ENCODE measurements at regions not wholly inside any gene's neighbourhood (a gene's known extent, or its start where the extent isn't known, plus 50 kb on each side); places are given as distances from the start of the nearest gene placed in this dataset.
"Not testable (repeated sequence)": the region's sequence is repeated elsewhere in the genome, so short reads cannot be mapped to it uniquely, and the experiment has no call there.

DNA sequence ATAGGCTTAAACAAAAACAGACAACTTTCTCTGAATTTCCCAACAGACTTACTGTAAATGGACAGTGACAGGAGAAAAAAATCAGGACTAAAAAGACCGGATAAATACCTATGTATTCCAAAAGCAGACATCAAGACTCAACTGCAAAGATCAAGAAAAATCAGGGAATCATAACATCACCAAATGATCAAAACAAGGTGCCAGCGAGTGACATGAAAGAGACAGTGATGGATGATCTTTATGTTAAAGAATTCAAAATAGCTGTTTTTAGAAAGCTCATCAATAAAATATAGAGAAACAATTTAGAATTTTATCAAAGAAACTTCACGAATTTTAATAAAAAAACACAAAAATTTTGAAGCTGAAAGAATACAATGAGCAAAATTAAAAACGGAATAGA, 952.5 kb upstream of the ATXN7L3B start:
- no peak for DNase-seq

GRCh38 chr12:73589220-73589619, 948.4 kb upstream of the ATXN7L3B start:
- DNase-seq = no peak

DNA sequence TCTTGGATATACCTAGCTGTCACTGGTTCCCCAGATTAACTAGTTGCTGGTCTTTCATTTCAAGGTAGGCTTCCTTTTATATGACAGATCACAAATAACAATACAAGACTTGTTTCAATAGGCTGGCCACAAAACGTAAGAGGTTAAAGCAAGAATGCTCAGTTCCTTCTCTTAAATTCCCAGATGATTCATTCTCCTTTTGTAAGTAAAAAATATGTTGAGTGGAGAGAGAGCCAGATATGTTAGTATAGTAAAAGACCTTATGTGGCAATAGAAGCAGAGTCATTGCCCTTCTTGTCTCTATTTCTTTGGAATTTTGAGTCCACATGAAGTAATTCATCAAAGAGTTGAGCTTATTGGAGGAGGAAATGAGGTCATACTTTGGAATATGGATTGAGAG, 939.0 kb upstream of the ATXN7L3B start:
- DNase-seq = no peak

DNA sequence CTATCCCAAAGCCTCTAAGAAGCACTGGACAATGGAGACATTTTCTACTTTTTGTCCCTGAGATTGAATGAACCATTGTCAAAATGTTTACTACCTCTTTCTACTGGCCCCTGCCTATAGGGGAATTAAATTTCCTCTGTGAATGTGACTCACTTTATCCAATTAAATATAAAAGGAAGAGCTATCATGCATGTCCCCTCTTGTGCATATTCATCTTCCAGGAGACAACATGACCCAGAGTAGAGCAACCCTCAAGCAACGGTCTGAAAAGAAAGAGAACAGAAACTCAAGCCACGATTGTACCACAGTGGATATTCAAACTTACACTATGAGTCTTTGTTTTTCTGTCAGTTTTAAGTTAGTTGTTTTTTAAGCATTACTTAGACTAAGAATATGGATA, 938.4 kb upstream of the ATXN7L3B start:
- DNase-seq = no peak

DNA sequence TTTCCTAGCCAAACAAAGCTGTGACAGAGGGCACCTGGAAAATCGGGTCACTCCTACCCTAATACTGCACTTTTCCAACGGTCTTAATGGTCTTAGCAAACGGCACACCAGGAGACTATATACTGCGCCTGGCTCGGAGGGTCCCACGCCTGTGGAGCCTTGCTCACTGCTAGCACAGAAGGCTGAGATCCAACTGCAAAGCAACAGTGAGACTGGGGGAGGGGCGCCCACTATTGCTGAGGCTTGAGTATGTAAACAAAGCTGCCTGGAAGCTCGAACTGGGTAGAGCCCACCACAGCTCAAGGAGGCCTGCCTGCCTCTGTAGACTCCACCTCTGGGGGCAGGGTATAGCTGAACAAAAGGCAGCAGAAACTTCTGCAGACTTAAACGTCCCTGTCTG, 931.7 kb upstream of the ATXN7L3B start:
- DNase-seq = not testable (repeated sequence)

DNA sequence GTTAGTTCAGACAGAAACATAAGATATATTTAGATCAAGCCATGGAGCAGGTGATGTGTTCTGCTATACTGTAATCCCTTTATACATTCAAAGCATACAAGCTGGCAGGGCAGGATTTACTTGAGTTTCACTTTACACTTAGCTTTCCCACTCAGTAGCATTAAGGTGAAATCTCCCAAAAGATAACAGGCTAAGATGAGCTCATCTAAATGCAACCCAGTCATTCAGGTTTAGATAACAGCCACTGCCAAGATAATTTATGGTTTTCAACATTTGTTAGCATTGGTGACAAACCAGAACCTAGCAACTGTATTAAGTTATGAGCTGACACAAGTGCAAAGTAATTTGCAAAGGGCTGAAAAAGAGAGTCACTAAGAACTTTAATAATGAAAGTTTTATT, 925.1 kb upstream of the ATXN7L3B start:
- no peak for DNase-seq

- DNase-seq = no peak
Observed at GRCh38 chr12:73623421-73623820, 914.2 kb upstream of the ATXN7L3B start.

DNA sequence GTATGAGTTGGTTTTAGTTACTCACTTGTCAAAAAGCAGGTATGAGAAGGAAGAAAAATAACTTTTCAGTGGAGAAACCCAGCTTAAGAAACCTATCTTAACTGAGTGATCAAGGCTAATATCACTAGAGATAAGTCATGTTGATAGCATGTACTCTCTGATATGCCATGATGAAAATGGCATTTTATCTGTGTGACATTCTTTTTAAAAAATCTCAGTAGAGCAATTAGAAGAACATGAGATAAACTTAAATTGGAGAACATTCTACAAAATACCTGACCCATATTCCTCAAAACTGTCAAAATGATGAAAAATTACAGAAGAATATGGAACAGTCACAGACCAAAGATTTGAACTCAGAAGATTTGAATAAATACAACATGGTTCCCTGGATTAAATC, 912.4 kb upstream of the ATXN7L3B start:
- no peak for DNase-seq

- DNase-seq = no peak
Observed at GRCh38 chr12:73629171-73629570, 908.5 kb upstream of the ATXN7L3B start.

DNA sequence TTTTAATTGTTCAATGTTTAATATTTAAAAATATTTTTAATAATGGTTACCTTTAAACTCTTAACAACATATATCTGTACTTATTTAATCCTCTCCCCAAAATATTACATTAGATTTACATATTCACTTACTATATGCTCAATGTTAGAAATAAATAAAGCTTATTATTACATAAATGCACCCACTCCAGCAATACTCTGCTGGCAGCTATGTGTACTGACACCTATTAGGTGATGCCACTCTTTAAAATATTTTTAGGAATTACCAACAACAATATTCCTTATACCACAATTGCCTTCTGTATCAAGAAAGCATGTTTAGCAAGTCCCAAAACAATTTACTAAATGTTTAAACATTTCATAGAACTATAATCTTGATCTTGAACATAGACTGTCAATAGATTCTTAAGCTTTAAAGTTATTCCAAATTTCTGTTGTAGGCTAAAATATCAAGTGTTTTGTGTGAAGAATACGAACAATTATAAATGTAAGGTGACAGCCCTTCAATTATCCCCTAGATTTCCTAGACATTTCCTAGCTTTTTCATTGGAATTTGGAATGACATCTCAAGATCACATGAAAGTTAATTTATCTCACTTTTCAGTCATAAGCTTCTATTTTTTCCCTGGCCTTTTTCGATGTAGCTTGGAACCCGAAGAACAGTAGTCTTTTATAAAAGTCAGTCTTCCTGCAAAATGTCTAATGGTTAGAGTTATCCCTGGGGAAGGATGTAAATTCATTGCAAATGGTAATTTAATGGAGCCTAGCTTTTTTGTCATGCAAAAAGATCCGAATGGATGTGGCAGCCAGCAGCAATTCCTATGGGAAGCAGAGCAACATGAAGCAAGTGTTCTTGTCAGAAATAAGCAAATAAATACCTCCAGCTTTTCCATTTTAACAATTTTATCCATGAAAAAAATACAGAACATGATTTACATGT, 907.5 kb upstream of the ATXN7L3B start:
- no peak for DNase-seq

GRCh38 chr12:73632191-73632590, 905.4 kb upstream of the ATXN7L3B start:
- DNase-seq = no peak

DNA sequence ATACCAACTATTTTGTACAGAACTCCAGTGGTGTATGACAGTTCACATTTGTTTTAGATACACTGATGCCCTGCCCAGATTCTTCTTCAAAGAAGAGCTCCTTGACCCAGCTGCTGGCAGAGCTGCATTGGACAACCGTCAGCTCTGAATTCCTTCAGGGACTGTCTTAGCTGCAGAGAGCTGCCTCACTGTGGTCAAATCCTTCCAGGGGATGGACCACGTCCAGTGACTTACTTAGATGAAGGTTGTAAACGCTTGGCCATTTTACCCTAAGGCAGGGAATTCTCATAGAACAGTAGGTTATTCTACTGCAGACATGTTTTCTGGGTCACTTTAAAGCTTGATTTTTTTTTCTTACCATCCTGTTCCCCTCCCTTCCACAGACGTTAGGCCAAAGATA, 905.0 kb upstream of the ATXN7L3B start:
- no peak for DNase-seq

DNA sequence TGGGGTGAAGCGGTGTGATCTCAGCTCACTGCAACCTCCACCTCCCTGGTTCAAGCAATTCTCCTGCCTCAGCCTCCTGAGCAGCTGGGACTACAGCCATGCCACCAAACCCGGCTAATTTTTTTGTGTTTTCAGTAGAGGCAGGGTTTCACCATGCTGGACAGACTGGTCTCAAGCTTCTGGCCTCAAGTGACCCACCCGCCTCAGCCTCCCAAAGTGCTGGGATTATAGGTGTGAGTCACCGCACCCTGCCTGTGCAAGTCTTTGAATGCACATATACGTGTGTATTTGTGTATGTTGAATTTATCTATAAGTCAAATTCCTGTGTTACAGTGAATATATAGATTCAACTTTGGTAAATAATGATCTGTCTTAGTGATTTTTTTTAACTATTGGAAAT, 898.2 kb upstream of the ATXN7L3B start:
- DNase-seq = not testable (repeated sequence)

GRCh38 chr12:73656375-73656774, 881.3 kb upstream of the ATXN7L3B start:
- no peak for DNase-seq

DNA sequence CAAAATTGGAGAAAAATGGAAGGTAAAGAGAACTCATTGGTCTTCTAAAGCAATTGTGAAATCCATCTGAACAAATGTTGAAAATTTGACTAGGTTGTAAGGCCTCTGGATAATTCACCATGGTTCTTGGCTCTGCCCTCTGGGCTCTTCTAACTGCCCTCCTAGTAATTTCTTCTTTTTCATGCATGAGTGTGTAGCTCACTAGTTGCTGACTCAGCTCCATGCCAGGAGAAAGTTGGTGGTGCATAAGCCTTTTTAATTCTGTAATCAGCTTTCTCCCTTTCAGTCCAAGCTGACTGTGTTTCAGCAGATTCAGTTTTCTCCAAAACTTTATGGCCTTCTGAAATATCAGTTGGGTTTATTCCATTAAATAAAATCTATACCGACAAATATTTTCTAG, 877.8 kb upstream of the ATXN7L3B start:
- no peak for DNase-seq

DNA sequence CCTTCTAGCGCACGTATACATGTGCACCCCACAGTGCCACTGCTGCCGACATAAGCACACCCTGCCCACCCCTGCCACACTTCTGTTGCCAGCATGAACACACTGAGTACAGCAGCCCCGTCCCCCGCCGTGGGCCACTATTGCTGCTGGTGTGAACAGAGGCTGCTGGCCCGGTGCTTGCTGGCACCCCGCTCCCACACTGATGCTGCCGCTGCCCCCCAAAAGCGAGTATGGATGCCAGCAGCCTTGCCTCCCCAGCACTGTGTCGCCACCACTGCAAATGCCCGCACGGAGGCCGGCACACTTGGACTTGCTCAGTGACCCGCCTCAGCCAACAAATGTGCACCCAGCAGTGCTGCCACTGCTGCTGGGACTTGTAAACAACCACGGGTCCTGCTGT, 872.4 kb upstream of the ATXN7L3B start:
- DNase-seq = no peak

- not testable (repeated sequence) for DNase-seq
Observed at GRCh38 chr12:73671550-73671949, 866.1 kb upstream of the ATXN7L3B start.

GRCh38 chr12:73677520-73678291, 859.9 kb upstream of the ATXN7L3B start:
- DNase-seq = no peak

GRCh38 chr12:73678335-73678734, 859.3 kb upstream of the ATXN7L3B start:
- DNase-seq = no peak

DNA sequence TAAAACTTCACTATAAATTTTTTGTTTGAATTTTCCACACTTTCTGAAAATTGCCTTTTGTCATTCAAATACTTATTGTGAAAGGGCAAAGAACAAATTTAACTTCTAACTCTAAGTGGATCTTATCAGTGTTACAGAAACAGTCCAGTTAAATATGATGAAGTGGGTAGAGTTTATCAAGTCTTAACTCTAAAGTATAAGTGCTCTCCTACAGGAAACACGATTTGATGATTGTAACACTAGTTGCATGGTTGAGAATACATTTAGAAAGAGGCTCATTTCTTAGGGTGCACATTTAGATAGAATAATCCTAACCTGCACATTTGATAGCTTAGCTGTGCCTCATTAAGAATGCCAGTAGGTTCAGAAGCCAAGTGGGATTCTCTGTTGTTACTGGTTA, 838.3 kb upstream of the ATXN7L3B start:
- DNase-seq = no peak

- no peak for DNase-seq
Observed at GRCh38 chr12:73714655-73715054, 823.0 kb upstream of the ATXN7L3B start.

GRCh38 chr12:73716143-73716542, 821.5 kb upstream of the ATXN7L3B start:
- DNase-seq = not testable (repeated sequence)

GRCh38 chr12:73719223-73719622, 818.4 kb upstream of the ATXN7L3B start:
- no peak for DNase-seq

DNA sequence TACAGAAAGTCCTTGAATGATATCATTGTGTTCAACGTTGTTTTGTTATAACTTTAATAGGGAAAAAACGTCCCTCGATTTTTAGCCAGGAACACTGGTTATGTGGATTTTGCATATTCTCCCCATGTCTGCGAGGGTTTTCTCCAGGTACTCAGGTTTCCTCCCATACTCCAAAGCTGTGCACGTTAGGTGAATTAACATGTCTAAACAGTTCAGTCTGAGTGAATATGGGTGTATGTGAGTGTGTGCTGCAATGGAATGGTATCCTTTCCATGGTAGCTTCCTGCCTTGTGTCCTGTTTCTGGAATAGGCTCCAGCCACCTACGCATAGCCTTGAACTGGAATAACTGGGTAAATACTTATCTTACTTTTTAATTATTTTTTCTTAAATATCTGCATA, 810.8 kb upstream of the ATXN7L3B start:
- DNase-seq = no peak

Data from NCI-H748 treated with DMSO at 0.1 percent for 48 hours (cell line).